Endodermal cell (in vitro differentiated cells): ENCODE measurements at regions not wholly inside any gene's neighbourhood (a gene's known extent, or its start where the extent isn't known, plus 50 kb on each side); places are given as distances from the start of the nearest gene placed in this dataset.

ENCODE experiments used
- DNase-seq: peaks from one replicate; pipeline ENCODE4 v3.0.0-alpha.2; 2017
- H3K27ac ChIP-seq: 2 replicates; pipeline ENCODE4 v1.5.1; 2013; ENCODE audit warnings: mild to moderate bottlenecking, low read depth, low read length, moderate library complexity
- H3K27me3 ChIP-seq: 2 replicates; pipeline ENCODE4 v1.6.1; 2013; ENCODE audit warnings: mild to moderate bottlenecking, low read length, moderate library complexity; ENCODE audit not compliant: insufficient read depth, control insufficient read depth, poor library complexity, severe bottlenecking
- H3K36me3 ChIP-seq: 2 replicates; pipeline ENCODE4 v1.7.0; 2013; ENCODE audit warnings: mild to moderate bottlenecking, low read length, moderate library complexity; ENCODE audit not compliant: control insufficient read depth, insufficient read depth
- H3K4me1 ChIP-seq: one replicate; pipeline ENCODE4 v1.7.0; 2013; ENCODE audit warnings: low read length; ENCODE audit not compliant: control insufficient read depth, insufficient read depth
- H3K4me3 ChIP-seq: 2 replicates; pipeline ENCODE4 v1.5.1; 2013; ENCODE audit warnings: mild to moderate bottlenecking, low read length, moderate library complexity
- H3K9ac ChIP-seq: 2 replicates; pipeline ENCODE4 v1.6.1; 2013; ENCODE audit warnings: mild to moderate bottlenecking, low read length, moderate library complexity; ENCODE audit not compliant: poor library complexity, severe bottlenecking; ENCODE audit errors: extremely low read depth
- H3K9me3 ChIP-seq: 2 replicates; pipeline ENCODE4 v1.6.1; 2013; ENCODE audit warnings: mild to moderate bottlenecking, low read length, moderate library complexity; ENCODE audit not compliant: control insufficient read depth
- H3K27ac Mint-ChIP-seq: 2 replicates; pipeline ENCODE4 v1.8.0; 2020; ENCODE audit warnings: mixed read lengths
- H3K27me3 Mint-ChIP-seq: 2 replicates; pipeline ENCODE4 v1.8.0; 2021; ENCODE audit warnings: mild to moderate bottlenecking, mixed read lengths; ENCODE audit not compliant: insufficient read depth
- H3K36me3 Mint-ChIP-seq: 2 replicates; pipeline ENCODE4 v1.8.0; 2020; ENCODE audit warnings: low read depth, mixed read lengths
- H3K4me1 Mint-ChIP-seq: 2 replicates; pipeline ENCODE4 v1.8.0; 2020; ENCODE audit warnings: mixed read lengths
- H3K4me3 Mint-ChIP-seq: 2 replicates; pipeline ENCODE4 v1.8.0; 2020; ENCODE audit warnings: mild to moderate bottlenecking, moderate library complexity, mixed read lengths
- H3K9me3 Mint-ChIP-seq: 2 replicates; pipeline ENCODE4 v1.8.0; 2020; ENCODE audit warnings: mild to moderate bottlenecking, mixed read lengths
- WGBS, 2 experiments: methylation state at CpG; one replicate each; pipeline versions ENCODE4 v1.1.5 to v1.1.7; 2013; ENCODE audit warnings: missing lambda C conversion rate in 2 of 2, mixed read lengths in 1 of 2; ENCODE audit not compliant: insufficient coverage in 1 of 2, insufficient read length in 1 of 2; 5-methylcytosine and 5-hydroxymethylcytosine counted together
- TF ChIP-seq, protein P1 (sequence below): fragments of 200-600 bp; sonication (generic); conservative IDR thresholded peaks from 2 replicates; pipeline ENCODE4 v1.5.0; 2021; ENCODE audit warnings: antibody characterized with exemption, mild to moderate bottlenecking

DNA sequence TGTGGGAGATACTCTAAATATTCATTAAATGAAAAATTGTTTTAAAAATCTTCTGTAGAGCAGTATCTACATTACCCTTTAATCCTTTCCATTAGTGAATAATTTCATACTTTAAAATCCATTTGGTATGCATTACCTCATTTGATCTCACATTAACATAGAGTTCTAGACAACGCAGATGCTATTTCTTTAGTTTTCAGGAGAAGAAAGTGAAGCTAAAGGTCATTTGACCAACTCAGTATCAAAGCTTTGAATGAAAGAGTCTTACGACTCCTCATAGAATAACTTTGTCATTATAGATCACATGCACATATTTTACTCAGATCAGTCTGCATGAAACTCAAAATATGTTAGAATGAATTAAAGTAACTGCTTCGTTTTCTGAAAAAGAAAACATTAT lies 460.2 kb downstream of the DNAJB9 start:
- H3K4me1 Mint-ChIP-seq = no peaks in the 10 kb centered on the region
- TF ChIP-seq, protein P1, sequence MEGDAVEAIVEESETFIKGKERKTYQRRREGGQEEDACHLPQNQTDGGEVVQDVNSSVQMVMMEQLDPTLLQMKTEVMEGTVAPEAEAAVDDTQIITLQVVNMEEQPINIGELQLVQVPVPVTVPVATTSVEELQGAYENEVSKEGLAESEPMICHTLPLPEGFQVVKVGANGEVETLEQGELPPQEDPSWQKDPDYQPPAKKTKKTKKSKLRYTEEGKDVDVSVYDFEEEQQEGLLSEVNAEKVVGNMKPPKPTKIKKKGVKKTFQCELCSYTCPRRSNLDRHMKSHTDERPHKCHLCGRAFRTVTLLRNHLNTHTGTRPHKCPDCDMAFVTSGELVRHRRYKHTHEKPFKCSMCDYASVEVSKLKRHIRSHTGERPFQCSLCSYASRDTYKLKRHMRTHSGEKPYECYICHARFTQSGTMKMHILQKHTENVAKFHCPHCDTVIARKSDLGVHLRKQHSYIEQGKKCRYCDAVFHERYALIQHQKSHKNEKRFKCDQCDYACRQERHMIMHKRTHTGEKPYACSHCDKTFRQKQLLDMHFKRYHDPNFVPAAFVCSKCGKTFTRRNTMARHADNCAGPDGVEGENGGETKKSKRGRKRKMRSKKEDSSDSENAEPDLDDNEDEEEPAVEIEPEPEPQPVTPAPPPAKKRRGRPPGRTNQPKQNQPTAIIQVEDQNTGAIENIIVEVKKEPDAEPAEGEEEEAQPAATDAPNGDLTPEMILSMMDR = no peak
- no peaks in the 10 kb centered on the region for H3K27me3 ChIP-seq
- H3K9me3 Mint-ChIP-seq = peaks cover 9% of the 10 kb centered on the region
- H3K27ac ChIP-seq = no peak overlapping the region
- H3K9me3 ChIP-seq = no peaks in the 10 kb centered on the region
- no peaks in the 10 kb centered on the region for H3K36me3 ChIP-seq
- H3K4me3 Mint-ChIP-seq = no peak overlapping the region
- H3K4me3 ChIP-seq = no peak overlapping the region
- WGBS, 2 experiments = 92 to 100% methylated on average over 1 to 3 of the region's 3 CpGs
- no peaks in the 10 kb centered on the region for H3K27me3 Mint-ChIP-seq
- no peaks in the 10 kb centered on the region for H3K4me1 ChIP-seq
- no peak overlapping the region for H3K9ac ChIP-seq
- H3K27ac Mint-ChIP-seq = no peak overlapping the region
- no peak for DNase-seq
- no peaks in the 10 kb centered on the region for H3K36me3 Mint-ChIP-seq

GRCh38 chr7:109044691-109045090 lies 475.0 kb downstream of the DNAJB9 start:
- Histone ChIP-seq H3K36me3 (no peaks in the 10 kb centered on the region), H3K4me3 (no peak overlapping the region), H3K9me3 (no peaks in the 10 kb centered on the region), H3K9ac (no peak overlapping the region), H3K27ac (no peak overlapping the region), H3K4me1 (no peaks in the 10 kb centered on the region), H3K27me3 (no peaks in the 10 kb centered on the region)
- H3K9me3 Mint-ChIP-seq = peaks cover 4% of the 10 kb centered on the region
- H3K4me1 Mint-ChIP-seq = peaks cover 13% of the 10 kb centered on the region
- no peak for DNase-seq
- H3K4me3 Mint-ChIP-seq = no peak overlapping the region
- H3K36me3 Mint-ChIP-seq = no peaks in the 10 kb centered on the region
- H3K27ac Mint-ChIP-seq = no peak overlapping the region
- TF ChIP-seq, protein P1 = no peak
- H3K27me3 Mint-ChIP-seq = no peaks in the 10 kb centered on the region
- 80% methylated on average over 1 of the region's 1 CpG for WGBS, 2 experiments

DNA sequence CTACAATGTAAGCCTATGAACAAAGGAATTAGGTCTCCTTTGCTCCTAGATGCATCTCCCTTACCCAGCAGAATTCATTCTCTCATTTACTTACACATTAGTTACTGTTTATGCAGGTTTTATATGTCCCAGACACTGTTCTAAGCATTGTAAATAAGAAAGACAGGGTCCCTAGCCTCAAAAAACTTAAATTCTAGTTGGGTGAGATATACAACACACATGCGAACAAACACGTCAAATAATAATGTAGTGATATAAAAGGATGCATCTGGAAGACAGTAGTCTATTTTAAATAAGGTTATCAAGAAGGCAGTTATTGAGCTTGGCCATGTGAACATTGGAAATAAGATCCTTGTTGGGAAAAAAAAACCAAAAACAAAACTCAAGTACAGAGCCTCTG lies 479.7 kb downstream of the DNAJB9 start:
- Mint-ChIP-seq H3K4me1 (peaks cover 19% of the 10 kb centered on the region), H3K4me3 (no peak overlapping the region), H3K9me3 (no peaks in the 10 kb centered on the region), H3K27ac (peak overlapping the region; percentile 17), H3K36me3 (no peaks in the 10 kb centered on the region), H3K27me3 (no peaks in the 10 kb centered on the region)
- no peak overlapping the region for H3K4me3 ChIP-seq
- H3K4me1 ChIP-seq = peaks cover 4% of the 10 kb centered on the region
- H3K36me3 ChIP-seq = no peaks in the 10 kb centered on the region
- no peak overlapping the region for H3K9ac ChIP-seq
- H3K27ac ChIP-seq = no peak overlapping the region
- 94 to 100% methylated on average over 2 of the region's 2 CpGs for WGBS, 2 experiments
- TF ChIP-seq, protein P1 = no peak
- no peaks in the 10 kb centered on the region for H3K9me3 ChIP-seq
- DNase-seq = no peak
- H3K27me3 ChIP-seq = no peaks in the 10 kb centered on the region
